ENCODE measurements at regions not wholly inside any gene's neighbourhood (a gene's known extent, or its start where the extent isn't known, plus 50 kb on each side); places are given as distances from the start of the nearest gene placed in this dataset.
"Not testable (repeated sequence)": the region's sequence is repeated elsewhere in the genome, so short reads cannot be mapped to it uniquely, and the experiment has no call there.

GRCh38 chr1:46878173-46878782 lies 63.0 kb downstream of the CYP4A11 start:
- H3K36me3 ChIP-seq; intact Hi-C loops (cut with DNase I; ENCODE audit: low total_unique reads): not testable (repeated sequence)
- WGBS, 5 donors = 32 to 43% (median 34%) methylated on average over 3 of the region's 3 CpGs

GRCh38 chr1:46876093-46876492 lies 65.2 kb downstream of the CYP4A11 start:
- peak in 4 of 7 experiments; percentile 13 to 26 (median 18) for TF ChIP-seq CTCF (IDR thresholded peaks at IDR 0.05)
- WGBS, 5 donors = 46 to 51% (median 48%) methylated on average over 4 of the region's 4 CpGs
- H3K4me3 ChIP-seq; H3K27me3 ChIP-seq; H3K9me3 ChIP-seq; H3K27ac ChIP-seq; DNase-seq; H3K4me1 ChIP-seq; H3K36me3 ChIP-seq; intact Hi-C loops (cut with DNase I; ENCODE audit: low total_unique reads): not testable (repeated sequence)

More at GRCh38 chr1:46878173-46878782, 63.0 kb downstream of the CYP4A11 start:
- peak; percentile 33 to 44 for DNase-seq
- not testable (repeated sequence) for H3K27me3 ChIP-seq, H3K9me3 ChIP-seq, H3K4me1 ChIP-seq, H3K4me3 ChIP-seq, H3K27ac ChIP-seq
- peak in 5 of 7 experiments; percentile 24 to 56 (median 46) for TF ChIP-seq CTCF (IDR thresholded peaks at IDR 0.05)

Data from stomach (tissue), 8 donors.